ENCODE measurements at regions not wholly inside any gene's neighbourhood (a gene's known extent, or its start where the extent isn't known, plus 50 kb on each side); places are given as distances from the start of the nearest gene placed in this dataset.

DNA sequence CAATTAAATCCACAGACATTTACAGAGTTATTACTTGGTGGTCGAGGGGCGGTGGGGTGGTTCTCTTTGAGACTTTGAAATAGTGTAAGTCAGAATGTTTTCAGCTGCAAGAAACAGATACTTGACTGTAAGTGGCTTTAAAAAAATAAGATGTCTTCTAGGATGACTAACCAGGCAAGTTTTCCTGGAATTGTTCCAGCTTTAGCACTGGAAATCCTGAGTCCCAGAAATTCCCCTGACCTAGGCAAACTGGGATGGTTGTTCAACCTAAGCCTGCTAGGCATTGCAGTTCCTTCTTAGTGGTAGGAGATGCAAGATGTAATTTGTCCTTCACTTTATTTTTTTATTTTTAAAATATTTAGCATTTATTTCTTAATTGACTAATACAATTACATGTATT is 169.5 kb upstream of the POC5 start:
- TF ChIP-seq, protein P1, sequence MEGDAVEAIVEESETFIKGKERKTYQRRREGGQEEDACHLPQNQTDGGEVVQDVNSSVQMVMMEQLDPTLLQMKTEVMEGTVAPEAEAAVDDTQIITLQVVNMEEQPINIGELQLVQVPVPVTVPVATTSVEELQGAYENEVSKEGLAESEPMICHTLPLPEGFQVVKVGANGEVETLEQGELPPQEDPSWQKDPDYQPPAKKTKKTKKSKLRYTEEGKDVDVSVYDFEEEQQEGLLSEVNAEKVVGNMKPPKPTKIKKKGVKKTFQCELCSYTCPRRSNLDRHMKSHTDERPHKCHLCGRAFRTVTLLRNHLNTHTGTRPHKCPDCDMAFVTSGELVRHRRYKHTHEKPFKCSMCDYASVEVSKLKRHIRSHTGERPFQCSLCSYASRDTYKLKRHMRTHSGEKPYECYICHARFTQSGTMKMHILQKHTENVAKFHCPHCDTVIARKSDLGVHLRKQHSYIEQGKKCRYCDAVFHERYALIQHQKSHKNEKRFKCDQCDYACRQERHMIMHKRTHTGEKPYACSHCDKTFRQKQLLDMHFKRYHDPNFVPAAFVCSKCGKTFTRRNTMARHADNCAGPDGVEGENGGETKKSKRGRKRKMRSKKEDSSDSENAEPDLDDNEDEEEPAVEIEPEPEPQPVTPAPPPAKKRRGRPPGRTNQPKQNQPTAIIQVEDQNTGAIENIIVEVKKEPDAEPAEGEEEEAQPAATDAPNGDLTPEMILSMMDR (IDR thresholded peaks at IDR 0.05): no peak
- no peak for TF ChIP-seq POLR2AphosphoS5 (IDR thresholded peaks at IDR 0.05)
